Right lobe of liver (tissue), 4 donors: ENCODE measurements at regions not wholly inside any gene's neighbourhood (a gene's known extent, or its start where the extent isn't known, plus 50 kb on each side); places are given as distances from the start of the nearest gene placed in this dataset.
"Not testable (repeated sequence)": the region's sequence is repeated elsewhere in the genome, so short reads cannot be mapped to it uniquely, and the experiment has no call there.

ENCODE experiments used
- CTCF ChIP-seq, 4 donors: fragments of 200-600 bp in 3 of 4; fragments of 450-650 bp in 1 of 4; IDR thresholded peaks; one replicate each; pipeline versions ENCODE4 v1.5.1 to v1.8.0; 2016 to 2022; ENCODE audit warnings: antibody characterized with exemption in 4 of 4, mild to moderate bottlenecking in 2 of 4
- POLR2A ChIP-seq: fragments of 450-650 bp; IDR thresholded peaks from one replicate; pipeline ENCODE4 v1.6.1; 2017; ENCODE audit warnings: antibody characterized with exemption, mild to moderate bottlenecking
- donor health status: DM: no; HTN: no; CAD: no.
- donor health status: DM: no; HTN: no; CAD: no.
- donor health status: DM: no; HTN: yes; CAD: no.

GRCh38 chr2:89855752-89856151 lies 1164.3 kb downstream of the RPIA start:
- peak in 1 of 4 donors; percentile 25 for TF ChIP-seq CTCF (IDR thresholded peaks at IDR 0.05)
- TF ChIP-seq POLR2A = not testable (repeated sequence)
